ENCODE measurements at regions not wholly inside any gene's neighbourhood (a gene's known extent, or its start where the extent isn't known, plus 50 kb on each side); places are given as distances from the start of the nearest gene placed in this dataset.
A peak's percentile ranks its signal among the peaks of the same experiment; 100 is the strongest.
"Not testable (repeated sequence)": the region's sequence is repeated elsewhere in the genome, so short reads cannot be mapped to it uniquely, and the experiment has no call there.

DNA sequence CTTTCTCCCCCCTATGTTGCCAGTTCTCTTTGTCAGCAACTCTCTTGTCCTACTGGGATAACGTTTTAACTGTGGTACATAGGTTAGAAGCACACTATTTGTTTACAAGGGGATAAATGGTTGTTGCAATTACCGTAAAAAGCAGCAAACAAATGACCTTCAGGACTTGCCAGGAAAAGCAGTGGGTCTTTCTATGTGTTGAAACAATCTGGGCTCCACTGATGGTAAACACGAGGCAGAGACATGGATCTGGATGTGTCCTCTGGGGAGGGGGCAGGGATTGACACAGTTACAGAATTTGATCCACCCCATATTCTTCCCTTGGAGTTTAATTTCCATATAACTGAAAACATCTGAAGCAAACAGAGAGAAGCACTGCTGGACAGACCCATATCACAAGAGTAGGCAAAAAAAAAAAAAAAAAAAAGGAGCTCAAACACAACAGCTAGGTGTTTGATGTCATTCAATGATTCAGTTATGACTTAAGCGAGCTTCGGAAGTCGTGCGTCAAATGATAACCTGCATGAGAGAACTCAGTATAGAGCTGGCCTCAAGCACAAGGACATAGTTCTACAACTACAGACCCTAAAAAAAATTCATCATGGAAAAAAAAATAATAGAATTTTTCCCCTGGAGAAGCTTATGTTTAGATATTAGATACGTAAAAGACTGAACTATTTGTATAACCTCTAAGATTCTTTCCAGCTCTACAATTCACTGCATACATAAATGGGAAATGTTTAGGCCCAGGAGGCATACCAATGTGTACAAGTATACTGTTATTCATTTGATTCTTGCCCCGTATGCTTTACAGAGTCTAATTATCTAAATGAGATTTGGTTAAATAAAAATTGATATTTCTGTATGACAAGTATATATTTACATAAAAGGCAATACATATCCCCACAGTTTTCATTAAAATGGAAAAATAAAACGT is 127.7 kb downstream of the ALDH8A1 start:
- no peak for DNase-seq

DNA sequence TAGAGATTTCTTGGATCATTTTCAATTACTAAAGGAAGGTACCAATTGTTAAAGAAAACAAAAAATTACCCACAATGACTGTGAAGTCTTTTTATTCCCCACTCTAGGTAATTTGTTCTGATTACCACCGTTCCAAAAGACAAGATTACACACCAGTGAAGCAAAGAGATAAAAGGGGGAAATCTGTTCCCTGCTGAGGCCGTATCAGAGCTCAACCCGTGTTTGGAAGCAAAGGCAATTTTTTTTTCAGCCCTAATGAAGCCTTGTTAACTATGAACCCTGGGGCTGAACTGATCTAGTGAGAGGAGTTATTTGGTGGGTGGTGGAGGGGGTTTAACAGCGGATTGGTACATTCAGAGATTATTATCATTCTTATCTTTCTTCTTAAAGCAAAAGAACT is 128.5 kb downstream of the ALDH8A1 start:
- DNase-seq = no peak

GRCh38 chr6:134819863-134820800 is 129.8 kb downstream of the ALDH8A1 start:
- DNase-seq = no peak

DNA sequence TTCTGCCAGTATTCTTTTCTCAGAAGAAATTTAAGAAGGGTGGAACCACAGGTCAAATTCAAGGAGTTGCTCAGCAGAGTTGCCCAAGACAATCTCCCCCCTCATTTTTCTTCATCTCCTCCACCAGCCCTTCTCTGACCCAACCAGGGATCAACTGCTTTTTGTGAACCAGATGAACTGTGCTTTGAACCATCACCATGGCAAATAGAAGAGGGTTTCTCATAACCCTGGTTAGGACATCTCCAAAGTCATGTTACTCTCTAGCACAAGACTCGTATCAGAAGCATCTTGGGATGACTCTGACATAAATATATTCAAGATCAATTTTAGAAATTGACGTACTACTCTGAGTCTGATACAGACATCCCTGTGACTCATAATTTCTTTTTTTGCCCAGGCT is 130.7 kb downstream of the ALDH8A1 start:
- no peak for DNase-seq

DNA sequence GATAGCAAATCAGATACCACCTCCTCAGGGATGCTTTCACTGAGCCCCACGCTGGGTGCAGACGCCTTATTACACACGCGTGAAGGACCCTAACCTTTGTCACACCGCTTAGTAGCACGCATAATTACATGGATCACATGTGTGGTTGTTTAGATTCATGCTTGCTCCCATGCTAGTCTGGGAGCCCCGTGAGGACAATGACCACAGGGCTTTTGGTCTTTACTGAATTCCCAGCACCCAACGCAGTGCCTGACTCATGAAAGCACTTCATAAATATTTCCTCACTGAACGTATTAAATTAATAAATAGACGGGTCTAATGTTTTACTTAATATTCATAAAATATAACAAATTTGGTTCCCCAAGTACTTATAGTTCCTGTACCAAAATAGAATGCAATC is 132.5 kb downstream of the ALDH8A1 start:
- no peak for DNase-seq

- peak; percentile 83 for DNase-seq
Observed at GRCh38 chr6:134816780-134817179, 133.1 kb downstream of the ALDH8A1 start.

DNA sequence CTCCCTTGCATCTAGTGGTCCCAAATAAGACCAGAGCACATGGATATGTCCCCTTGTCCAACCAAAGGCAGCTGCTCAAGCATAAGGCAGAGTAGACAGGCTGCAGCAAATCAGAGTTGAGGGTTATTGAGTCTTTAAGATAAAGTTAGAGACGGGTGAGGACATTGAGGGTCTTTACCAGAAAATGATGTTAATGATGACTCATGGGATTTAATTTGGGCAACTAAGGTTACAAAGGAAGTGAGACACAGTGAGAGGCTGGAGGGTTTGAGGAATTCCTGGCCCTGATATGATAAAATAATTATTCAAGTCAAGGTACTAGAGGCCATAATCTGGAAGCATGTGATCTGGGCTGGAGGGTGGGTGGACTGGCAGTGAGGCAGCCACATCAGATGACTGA is 133.6 kb downstream of the ALDH8A1 start:
- DNase-seq = no peak

DNA sequence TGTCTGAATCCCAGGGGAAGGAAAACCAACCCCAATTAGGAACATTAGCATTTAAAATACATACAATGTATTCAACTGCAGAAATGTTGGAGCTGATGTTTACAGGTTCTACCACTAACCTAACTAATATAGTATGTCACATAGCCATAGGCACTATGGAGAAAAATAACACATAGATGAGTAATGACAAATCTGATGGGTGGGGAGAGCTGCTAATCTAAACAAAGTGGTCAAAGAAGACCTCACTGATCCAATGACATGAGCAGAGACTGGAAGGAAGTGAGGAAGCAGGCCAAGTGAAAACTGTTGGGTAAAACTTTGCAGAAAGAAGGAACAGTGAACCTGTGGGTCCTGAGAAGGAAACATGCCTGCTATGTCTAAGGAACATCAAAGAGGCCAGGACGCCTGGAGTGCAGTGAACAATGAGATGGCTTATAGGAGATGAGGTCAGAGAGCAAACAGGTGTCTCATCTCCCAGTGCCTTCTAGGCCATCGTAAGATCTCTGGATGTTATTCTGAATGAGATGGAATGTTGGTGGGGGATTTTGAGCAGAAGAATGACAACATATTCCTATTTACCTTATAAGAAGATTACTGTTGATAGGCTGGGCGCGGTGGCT is 135.7 kb downstream of the ALDH8A1 start:
- peak; percentile 90 for DNase-seq

DNA sequence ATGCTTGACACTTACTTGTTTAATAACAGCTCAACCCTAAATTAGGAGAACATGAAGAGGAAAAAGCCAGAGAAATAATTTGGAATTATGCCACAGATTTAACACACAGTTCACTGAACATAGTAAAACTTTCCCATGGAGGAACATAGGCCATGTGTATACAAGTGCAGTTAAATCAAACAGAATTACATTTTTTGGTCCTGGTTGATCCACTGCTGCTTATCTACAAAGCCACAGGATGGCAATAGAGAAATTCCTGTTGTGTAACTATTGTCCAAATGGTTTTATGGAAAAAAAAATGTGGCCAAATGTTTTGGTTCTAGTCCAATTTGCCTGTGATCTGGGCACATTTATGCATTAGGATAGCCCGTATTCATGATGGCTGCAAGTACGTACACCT is 136.8 kb downstream of the ALDH8A1 start:
- DNase-seq = no peak

GRCh38 chr6:134810402-134810801 is 139.5 kb downstream of the ALDH8A1 start:
- DNase-seq = peak; percentile 62

- peak; percentile 49 for DNase-seq
Observed at GRCh38 chr6:134809130-134809529, 140.8 kb downstream of the ALDH8A1 start.

GRCh38 chr6:134806180-134806798 is 143.6 kb downstream of the ALDH8A1 start:
- peak; percentile 55 for DNase-seq

DNA sequence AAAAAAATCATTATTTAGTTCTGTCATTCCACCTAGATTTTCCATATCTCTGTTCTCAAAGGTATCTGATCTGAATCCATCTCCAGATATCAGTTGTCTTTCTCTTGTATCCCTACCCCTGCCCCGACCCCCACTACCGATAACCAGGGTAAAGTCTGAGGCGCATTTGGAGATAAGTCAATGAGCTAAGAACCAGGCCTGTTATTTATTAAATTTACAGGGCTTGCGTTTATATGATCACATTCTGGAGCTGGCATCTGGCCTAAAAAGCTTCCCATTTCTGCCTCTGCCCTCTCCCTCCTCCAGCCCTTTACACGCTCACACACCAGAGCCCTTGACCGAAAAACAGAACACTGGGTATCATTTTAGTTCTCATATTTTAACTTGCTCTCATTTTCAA is 144.7 kb downstream of the ALDH8A1 start:
- DNase-seq = no peak

DNA sequence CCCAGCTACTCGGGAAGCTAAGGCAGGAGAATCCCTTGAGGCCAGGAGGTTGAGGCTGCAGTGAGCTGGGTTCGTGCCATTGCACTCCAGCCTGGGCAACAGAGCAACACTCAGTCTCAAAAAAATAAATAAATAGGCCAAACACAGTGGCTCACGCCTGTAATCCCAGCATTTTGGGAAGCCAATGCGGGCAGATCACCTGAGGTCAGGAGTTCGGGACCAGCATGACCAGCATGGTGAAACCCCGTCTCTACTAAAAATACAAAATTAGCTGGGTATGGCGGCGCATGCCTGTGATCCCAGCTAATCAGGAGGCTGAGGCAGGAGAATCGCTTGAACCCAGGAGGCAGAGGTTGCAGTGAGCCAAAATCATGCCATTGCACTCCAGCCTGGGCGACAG is 145.6 kb downstream of the ALDH8A1 start:
- not testable (repeated sequence) for DNase-seq

- peak; percentile 85 for DNase-seq
Observed at GRCh38 chr6:134802426-134803058, 147.4 kb downstream of the ALDH8A1 start.

GRCh38 chr6:134797400-134798113 is 152.3 kb downstream of the ALDH8A1 start:
- DNase-seq = no peak

DNA sequence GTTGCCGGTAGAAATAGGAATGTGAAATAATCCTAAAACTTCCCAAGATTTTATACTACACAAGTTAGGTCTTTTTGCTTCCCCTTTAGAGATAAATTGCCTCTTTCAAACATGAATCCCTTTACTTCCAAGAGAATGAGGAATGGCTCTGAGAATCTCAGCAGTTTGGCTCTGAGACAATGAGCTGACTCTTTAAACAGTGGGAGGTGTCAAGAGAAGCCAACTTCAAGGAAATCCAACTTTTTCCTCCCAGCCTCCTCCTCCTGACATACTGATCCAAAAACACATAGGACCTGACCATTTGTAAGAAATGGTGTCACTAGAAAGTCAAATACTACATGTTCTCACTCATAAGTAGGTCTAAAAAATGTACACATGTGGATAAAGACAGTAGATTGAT is 154.2 kb downstream of the ALDH8A1 start:
- DNase-seq = no peak

DNA sequence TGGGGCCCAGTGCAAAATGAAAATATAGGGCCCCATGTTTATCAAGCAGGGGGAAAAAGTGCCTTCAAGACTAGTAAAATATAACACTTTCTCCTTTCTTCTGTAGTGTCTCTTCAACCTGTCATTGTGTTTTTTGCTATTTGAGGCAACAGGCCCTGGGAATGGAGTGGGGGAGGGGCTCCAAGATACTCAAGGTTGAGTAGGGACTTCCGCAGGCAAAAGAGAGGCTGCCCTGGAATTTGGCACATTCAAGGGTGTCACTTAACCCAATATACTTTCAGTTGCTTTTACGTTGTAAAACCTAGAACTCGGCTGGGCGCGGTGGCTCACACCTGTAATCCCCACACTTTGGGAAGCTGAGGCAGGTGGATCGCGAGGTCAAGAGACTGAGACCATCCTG is 154.9 kb downstream of the ALDH8A1 start:
- DNase-seq = no peak

DNA sequence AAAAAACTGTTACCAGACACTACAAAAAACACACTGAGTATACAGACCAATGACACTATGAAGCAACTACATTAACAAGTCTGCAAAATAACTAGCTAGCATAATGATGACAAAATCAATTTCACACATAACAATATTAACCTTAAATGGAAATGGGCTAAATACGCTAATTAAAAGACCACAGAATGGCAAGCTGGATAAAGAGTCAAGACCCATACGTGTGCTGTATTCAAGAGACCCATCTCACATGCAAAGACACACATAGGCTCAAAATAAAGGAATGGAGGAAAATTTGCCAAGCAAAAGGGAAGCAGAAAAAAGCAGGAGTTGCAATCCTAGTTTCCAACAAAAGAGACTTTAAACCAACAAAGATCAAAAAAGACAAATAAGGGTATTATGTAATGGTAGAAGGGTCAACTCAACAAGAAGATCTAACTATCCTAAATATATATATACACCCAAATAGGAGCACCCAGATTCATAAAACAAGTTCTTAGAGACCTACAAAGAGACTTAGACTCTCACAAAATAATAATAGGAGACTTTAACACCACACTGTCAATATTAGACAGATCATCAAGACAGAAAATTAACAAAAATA is 158.6 kb downstream of the ALDH8A1 start:
- DNase-seq = not testable (repeated sequence)

DNA sequence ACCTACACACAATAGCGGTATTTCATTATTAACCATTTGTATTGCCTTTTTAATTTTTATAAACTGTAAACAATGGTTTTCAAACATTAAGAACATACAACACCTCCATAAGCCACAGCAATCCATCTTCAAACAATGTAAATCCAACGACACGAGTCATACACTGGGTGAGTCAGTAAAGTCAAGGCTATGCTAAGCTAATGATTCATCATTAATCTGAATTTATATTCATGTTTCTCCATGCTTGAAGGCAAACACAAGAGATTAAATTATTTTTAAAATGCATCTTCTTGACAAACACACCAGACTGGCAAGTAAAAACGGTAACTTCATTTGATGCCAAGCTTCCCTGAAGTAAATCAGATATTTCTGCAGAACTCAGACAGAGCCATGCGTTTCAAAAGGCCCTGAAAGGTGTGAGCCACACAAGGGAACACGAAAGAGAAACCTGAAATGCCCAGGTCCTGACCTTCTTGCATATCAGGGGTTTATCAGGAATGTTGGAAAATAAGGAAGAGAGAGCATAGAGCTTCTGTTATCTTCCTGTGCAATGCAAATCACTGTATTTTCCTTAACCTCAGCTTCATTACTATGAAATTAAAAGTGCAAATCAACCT is 162.5 kb downstream of the ALDH8A1 start:
- DNase-seq = peak; percentile 83

All from fibroblast of skin of back (primary cell).